HG02981 (cell line): ENCODE measurements at regions not wholly inside any gene's neighbourhood (a gene's known extent, or its start where the extent isn't known, plus 50 kb on each side); places are given as distances from the start of the nearest gene placed in this dataset.

Experiments used
- ATAC-seq: cut with Tn5 transposase; IDR thresholded peaks from one replicate; pipeline ENCODE4 v1.9.1; 2021; ENCODE audit warnings: mild to moderate bottlenecking, moderate library complexity; ENCODE audit not compliant: unreplicated experiment

- no peak for ATAC-seq
These were observed 361.9 kb upstream of the RASGEF1B start for GRCh38 chr4:81833576-81833975.

- no peak for ATAC-seq
These were observed 357.3 kb upstream of the RASGEF1B start for GRCh38 chr4:81828991-81829390.

- ATAC-seq, result peak; percentile 79
These were observed 356.0 kb upstream of the RASGEF1B start for GRCh38 chr4:81827577-81828202.

- no peak for ATAC-seq
These were observed 355.2 kb upstream of the RASGEF1B start for GRCh38 chr4:81826817-81827424.

- ATAC-seq, result no peak
These were observed 354.6 kb upstream of the RASGEF1B start for GRCh38 chr4:81826335-81826734.

- ATAC-seq, result no peak
These were observed 346.7 kb upstream of the RASGEF1B start for GRCh38 chr4:81818385-81818920.

- ATAC-seq, result no peak
These were observed 344.5 kb upstream of the RASGEF1B start for GRCh38 chr4:81816031-81816761.

GRCh38 chr4:81814987-81815541, 343.4 kb upstream of the RASGEF1B start:
- no peak for ATAC-seq

- ATAC-seq, result no peak
These were observed 340.0 kb upstream of the RASGEF1B start for GRCh38 chr4:81811562-81812293.

- ATAC-seq, result no peak
These were observed 336.4 kb upstream of the RASGEF1B start for GRCh38 chr4:81808011-81808672.

- no peak for ATAC-seq
These were observed 335.7 kb upstream of the RASGEF1B start for GRCh38 chr4:81807386-81807785.

GRCh38 chr4:81806485-81806884, 334.8 kb upstream of the RASGEF1B start:
- no peak for ATAC-seq

GRCh38 chr4:81804849-81805248, 333.1 kb upstream of the RASGEF1B start:
- no peak for ATAC-seq

GRCh38 chr4:81802285-81802846, 330.7 kb upstream of the RASGEF1B start:
- no peak for ATAC-seq

GRCh38 chr4:81799371-81799770, 327.7 kb upstream of the RASGEF1B start:
- no peak for ATAC-seq

- peak; percentile 74 for ATAC-seq
These were observed 325.3 kb upstream of the RASGEF1B start for GRCh38 chr4:81796790-81797528.

- ATAC-seq, result no peak
These were observed 320.8 kb upstream of the RASGEF1B start for GRCh38 chr4:81792521-81792920.

GRCh38 chr4:81790477-81790876, 318.8 kb upstream of the RASGEF1B start:
- no peak for ATAC-seq

- ATAC-seq, result no peak
These were observed 318.2 kb upstream of the RASGEF1B start for GRCh38 chr4:81789741-81790399.
